ACHN (cell line): ENCODE measurements at regions not wholly inside any gene's neighbourhood (a gene's known extent, or its start where the extent isn't known, plus 50 kb on each side); places are given as distances from the start of the nearest gene placed in this dataset.
"Not testable (repeated sequence)": the region's sequence is repeated elsewhere in the genome, so short reads cannot be mapped to it uniquely, and the experiment has no call there.

Experiments
- DNase-seq: peaks from one replicate; pipeline ENCODE4 v3.0.0-alpha.2; 2015
- in situ Hi-C: cut with HindIII; loops from 2 replicates; pipeline ENCODE4 v1.10.0; 2017; ENCODE audit warnings: low sequenced_read_pairs, low pct_ligation_motif_present, low pct_unique_long_range_greater_than_20kb

- no peak for DNase-seq
- in situ Hi-C loops, result no loop called here
Measured at GRCh38 chr17:73856556-73856955, 212.3 kb upstream of the SDK2 start.

- in situ Hi-C loops, DNase-seq: not testable (repeated sequence)
Measured at GRCh38 chr17:73859439-73860008, 215.3 kb upstream of the SDK2 start.

GRCh38 chr17:73861543-73861942, 217.3 kb upstream of the SDK2 start:
- DNase-seq, result no peak
- in situ Hi-C loops, result no loop called here

- in situ Hi-C loops, result no loop called here
- no peak for DNase-seq
Measured at GRCh38 chr17:73863761-73864535, 219.7 kb upstream of the SDK2 start.

GRCh38 chr17:73865831-73866230, 221.6 kb upstream of the SDK2 start:
- in situ Hi-C loops, result no loop called here

GRCh38 chr17:73867056-73867455, 222.8 kb upstream of the SDK2 start:
- DNase-seq, result no peak
- in situ Hi-C loops, result no loop called here

More at GRCh38 chr17:73865831-73866230, 221.6 kb upstream of the SDK2 start:
- DNase-seq, result no peak

- in situ Hi-C loops, result no loop called here
- DNase-seq, result no peak
Measured at GRCh38 chr17:73870068-73870467, 225.8 kb upstream of the SDK2 start.

GRCh38 chr17:73870473-73870872, 226.2 kb upstream of the SDK2 start:
- in situ Hi-C loops, result no loop called here
- DNase-seq, result no peak

GRCh38 chr17:73872816-73873215, 228.6 kb upstream of the SDK2 start:
- in situ Hi-C loops, result no loop called here
- no peak for DNase-seq

GRCh38 chr17:73874008-73874720, 229.9 kb upstream of the SDK2 start:
- no peak for DNase-seq
- in situ Hi-C loops, result no loop called here

- no peak for DNase-seq
- in situ Hi-C loops, result no loop called here
Measured at GRCh38 chr17:73875346-73875745, 231.1 kb upstream of the SDK2 start.

- DNase-seq, result no peak
- in situ Hi-C loops, result no loop called here
Measured at GRCh38 chr17:73877962-73878361, 233.7 kb upstream of the SDK2 start.

- in situ Hi-C loops, result no loop called here
- DNase-seq, result no peak
Measured at GRCh38 chr17:73878923-73879322, 234.7 kb upstream of the SDK2 start.

GRCh38 chr17:73879987-73880386, 235.7 kb upstream of the SDK2 start:
- no peak for DNase-seq
- in situ Hi-C loops, result no loop called here

GRCh38 chr17:73882590-73882989, 238.3 kb upstream of the SDK2 start:
- in situ Hi-C loops, result no loop called here
- no peak for DNase-seq

GRCh38 chr17:73883175-73883574, 238.9 kb upstream of the SDK2 start:
- in situ Hi-C loops, result no loop called here

GRCh38 chr17:73887739-73888138, 243.5 kb upstream of the SDK2 start:
- in situ Hi-C loops, result no loop called here
- DNase-seq, result no peak

More at GRCh38 chr17:73883175-73883574, 238.9 kb upstream of the SDK2 start:
- no peak for DNase-seq

- in situ Hi-C loops, result no loop called here
- DNase-seq, result no peak
Measured at GRCh38 chr17:73888862-73889261, 244.6 kb upstream of the SDK2 start.

- DNase-seq, result no peak
- in situ Hi-C loops, result no loop called here
Measured at GRCh38 chr17:73889439-73889838, 245.2 kb upstream of the SDK2 start.
